SK-N-SH (cell line): ENCODE measurements at regions not wholly inside any gene's neighbourhood (a gene's known extent, or its start where the extent isn't known, plus 50 kb on each side); places are given as distances from the start of the nearest gene placed in this dataset.

Experiments
- CTCF ChIA-PET: fragments of 300-600, 350-600 bp; formaldehyde crosslinking; extraction: SDS; loops from one replicate; lab custom pipeline; 2021; lab: Yijun Ruan, JAX
- POLR2A ChIA-PET: fragments of 350-600 bp; sonication (Branson Sonifier 250); formaldehyde crosslinking; extraction: SDS; loops from one replicate; lab custom pipeline; 2020; ENCODE audit warnings: antibody characterized with exemption, inconsistent platforms; lab: Yijun Ruan, JAX
- DNase-seq: peaks from one replicate; pipeline ENCODE4 v3.0.0; 2012
- H2AFZ ChIP-seq: fragments of 200-600 bp; sonication (generic); 2 replicates; pipeline ENCODE4 v1.8.1; 2016; ENCODE audit warnings: antibody characterized with exemption, mild to moderate bottlenecking, low read depth
- H3F3A ChIP-seq: fragments of 200-600 bp; sonication (generic); replicated peaks from 2 replicates; pipeline ENCODE3; 2016; ENCODE audit warnings: antibody characterized with exemption, mild to moderate bottlenecking; ENCODE audit not compliant: insufficient read depth
- H3K27ac ChIP-seq, 2 experiments: fragments of 200-500 bp in 1 of 2; fragments of 200-600 bp in 1 of 2; sonication (Bioruptor generic) in 1 of 2; sonication (generic), shearing (Covaris generic) in 1 of 2; 2 replicates each; pipeline versions ENCODE4 v1.5.1 to v1.6.1; 2014 to 2016; ENCODE audit warnings: low read depth in 2 of 2, inconsistent platforms in 1 of 2, low read length in 1 of 2, mild to moderate bottlenecking in 1 of 2, mixed read lengths in 1 of 2
- H3K27me3 ChIP-seq: fragments of 200-600 bp; sonication (generic), shearing (Covaris generic); 2 replicates; pipeline ENCODE4 v1.6.1; 2016; ENCODE audit warnings: mixed run types; ENCODE audit not compliant: insufficient read depth
- H3K36me3 ChIP-seq, 2 experiments: fragments of 200-500 bp in 1 of 2; fragments of 200-600 bp in 1 of 2; sonication (Bioruptor generic) in 1 of 2; sonication (generic) in 1 of 2; replicated peaks in 1 of 2; 2 replicates each; pipeline versions ENCODE3 to v1.5.1; 2014 to 2016; ENCODE audit warnings: low read length in 1 of 2, mild to moderate bottlenecking in 1 of 2; ENCODE audit not compliant: insufficient read depth in 2 of 2, control insufficient read depth in 1 of 2
- H3K4me1 ChIP-seq, 2 experiments: fragments of 200-500 bp in 1 of 2; fragments of 200-600 bp in 1 of 2; sonication (Bioruptor generic) in 1 of 2; sonication (generic), shearing (Covaris generic) in 1 of 2; 2 replicates each; pipeline versions ENCODE4 v1.5.1 to v1.6.1; 2014 to 2016; ENCODE audit warnings: low read depth in 1 of 2, low read length in 1 of 2, mixed run types in 1 of 2; ENCODE audit not compliant: insufficient read depth in 2 of 2, control insufficient read depth in 1 of 2
- H3K4me2 ChIP-seq: fragments of 200-600 bp; sonication (generic), shearing (Covaris generic); 2 replicates; pipeline ENCODE4 v1.6.1; 2017; ENCODE audit warnings: mixed run types
- H3K4me3 ChIP-seq, 2 experiments: fragments of 200-500 bp in 1 of 2; fragments of 200-600 bp in 1 of 2; sonication (Bioruptor generic) in 1 of 2; sonication (generic), shearing (Covaris generic) in 1 of 2; 2 replicates each; pipeline versions ENCODE4 v1.5.1 to v1.8.1; 2014 to 2016; ENCODE audit warnings: low read depth in 2 of 2, inconsistent platforms in 1 of 2, low read length in 1 of 2, mild to moderate bottlenecking in 1 of 2, mixed read lengths in 1 of 2, moderate library complexity in 1 of 2
- H3K79me2 ChIP-seq: fragments of 200-600 bp; sonication (generic); 2 replicates; pipeline ENCODE4 v1.8.1; 2017; ENCODE audit warnings: mild to moderate bottlenecking; ENCODE audit not compliant: insufficient read depth
- H3K9ac ChIP-seq: fragments of 200-600 bp; sonication (generic); 2 replicates; pipeline ENCODE4 v1.6.1; 2017; ENCODE audit warnings: mixed run types
- H3K9me2 ChIP-seq: fragments of 200-600 bp; sonication (generic); 2 replicates; pipeline ENCODE4 v1.6.1; 2017; ENCODE audit warnings: mixed run types
- H3K9me3 ChIP-seq: fragments of 200-600 bp; sonication (generic); 2 replicates; pipeline ENCODE4 v1.6.1; 2017; ENCODE audit warnings: mixed run types, mild to moderate bottlenecking, moderate library complexity
- H4K20me1 ChIP-seq: fragments of 200-600 bp; sonication (generic); 2 replicates; pipeline ENCODE4 v1.6.1; 2017; ENCODE audit warnings: mild to moderate bottlenecking, mixed run types; ENCODE audit not compliant: insufficient read depth
- FOXJ3 ChIP-seq: sonication (generic); formaldehyde crosslinking; IDR thresholded peaks from 2 replicates; pipeline ENCODE4 v1.5.1; 2020; ENCODE audit warnings: mild to moderate bottlenecking, missing genetic modification reagents
- FOXM1 ChIP-seq: IDR thresholded peaks from 2 replicates; pipeline ENCODE4 v1.4.0; 2012; ENCODE audit warnings: low read depth, mild to moderate bottlenecking
- JUND ChIP-seq: IDR thresholded peaks from 2 replicates; pipeline ENCODE4 v1.4.0; 2012
- MEF2A ChIP-seq: IDR thresholded peaks from 2 replicates; pipeline ENCODE4 v1.4.0; 2012; ENCODE audit warnings: low read depth, borderline replicate concordance
- NFIC ChIP-seq: IDR thresholded peaks from 2 replicates; pipeline ENCODE4 v1.4.0; 2012; ENCODE audit warnings: borderline replicate concordance
- NRF1 ChIP-seq: IDR thresholded peaks from 2 replicates; pipeline ENCODE4 v1.6.1; 2012; ENCODE audit warnings: low read depth, mild to moderate bottlenecking, low read length
- RAD21 ChIP-seq: IDR thresholded peaks from 2 replicates; pipeline ENCODE4 v1.6.1; 2012; ENCODE audit warnings: mild to moderate bottlenecking, low read length
- RCOR1 ChIP-seq: fragments of 150-350 bp; IDR thresholded peaks from 2 replicates; pipeline ENCODE4 v1.6.1; 2017; ENCODE audit warnings: antibody characterized with exemption, low read length
- RXRA ChIP-seq: IDR thresholded peaks from 2 replicates; pipeline ENCODE4 v1.4.0; 2012; ENCODE audit warnings: low read depth, mild to moderate bottlenecking, borderline replicate concordance
- SIN3A ChIP-seq: IDR thresholded peaks from 2 replicates; pipeline ENCODE4 v1.6.1; 2012; ENCODE audit warnings: low read depth, mild to moderate bottlenecking, low read length, moderate library complexity, borderline replicate concordance
- SMC3 ChIP-seq: IDR thresholded peaks from 2 replicates; pipeline ENCODE4 v1.6.1; 2012; ENCODE audit warnings: low read depth, low read length, improper control_type of control experiment
- USF2 ChIP-seq: fragments of 150-350 bp; IDR thresholded peaks from 2 replicates; pipeline ENCODE4 v1.6.1; 2017; ENCODE audit warnings: antibody characterized with exemption, low read length, low read depth, borderline replicate concordance
- YY1 ChIP-seq: IDR thresholded peaks from 2 replicates; pipeline ENCODE4 v1.4.0; 2012; ENCODE audit warnings: low read depth, mild to moderate bottlenecking
- WGBS: methylation state at CpG from one replicate; pipeline ENCODE4 v1.1.6; 2017; ENCODE audit warnings: low lambda C conversion rate; 5-methylcytosine and 5-hydroxymethylcytosine counted together
- TF ChIP-seq, protein P1 (sequence below): IDR thresholded peaks from 2 replicates; pipeline ENCODE4 v1.4.0; 2012; ENCODE audit warnings: low read depth, borderline replicate concordance

GRCh38 chr4:97121493-97121892 is 1021.8 kb downstream of the STPG2 start:
- Histone ChIP-seq H3K4me3 (no peak overlapping the region), H3K4me2 (no peak overlapping the region), H3K9me2 (no peaks in the 10 kb centered on the region), H3K36me3 (no peaks in the 10 kb centered on the region), H3K9me3 (no peaks in the 10 kb centered on the region), H3F3A (no peaks in the 10 kb centered on the region), H3K79me2 (no peaks in the 10 kb centered on the region), H3K4me1 (no peaks in the 10 kb centered on the region), H3K9ac (no peak overlapping the region), H3K27ac (no peak overlapping the region), H2AFZ (no peak overlapping the region), H4K20me1 (no peaks in the 10 kb centered on the region), H3K27me3 (no peaks in the 10 kb centered on the region)
- TF ChIP-seq RXRA (no peak), MEF2A (no peak), NFIC (no peak), FOXM1 (no peak), JUND (no peak), USF2 (no peak), SMC3 (no peak), YY1 (no peak), RAD21 (no peak)
- no peak for DNase-seq
- 13% methylated on average over 1 of the region's 1 CpG for WGBS
- ChIA-PET CTCF (no interaction called here), POLR2A (no interaction called here)

GRCh38 chr4:97123573-97123972 is 1019.7 kb downstream of the STPG2 start:
- WGBS: 56% methylated on average over 4 of the region's 4 CpGs
- Histone ChIP-seq H2AFZ (no peak overlapping the region), H3K27ac (no peak overlapping the region), H3K9me3 (no peaks in the 10 kb centered on the region), H3F3A (no peaks in the 10 kb centered on the region), H3K79me2 (no peaks in the 10 kb centered on the region), H3K27me3 (no peaks in the 10 kb centered on the region), H3K9me2 (no peaks in the 10 kb centered on the region), H3K36me3 (no peaks in the 10 kb centered on the region), H3K4me3 (no peak overlapping the region), H3K9ac (no peak overlapping the region), H3K4me2 (no peak overlapping the region), H4K20me1 (no peaks in the 10 kb centered on the region), H3K4me1 (no peaks in the 10 kb centered on the region)
- TF ChIP-seq JUND: no peak
- no peak for TF ChIP-seq YY1
- no peak for TF ChIP-seq SIN3A
- TF ChIP-seq, protein P1, sequence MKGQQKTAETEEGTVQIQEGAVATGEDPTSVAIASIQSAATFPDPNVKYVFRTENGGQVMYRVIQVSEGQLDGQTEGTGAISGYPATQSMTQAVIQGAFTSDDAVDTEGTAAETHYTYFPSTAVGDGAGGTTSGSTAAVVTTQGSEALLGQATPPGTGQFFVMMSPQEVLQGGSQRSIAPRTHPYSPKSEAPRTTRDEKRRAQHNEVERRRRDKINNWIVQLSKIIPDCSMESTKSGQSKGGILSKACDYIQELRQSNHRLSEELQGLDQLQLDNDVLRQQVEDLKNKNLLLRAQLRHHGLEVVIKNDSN: no peak
- no peak for TF ChIP-seq NRF1
- TF ChIP-seq RXRA: no peak
- TF ChIP-seq FOXJ3: no peak
- no peak for TF ChIP-seq RCOR1
- POLR2A ChIA-PET: no interaction called here
- DNase-seq: no peak
- CTCF ChIA-PET: no interaction called here
